ENCODE measurements at regions not wholly inside any gene's neighbourhood (a gene's known extent, or its start where the extent isn't known, plus 50 kb on each side); places are given as distances from the start of the nearest gene placed in this dataset.

- Histone ChIP-seq H3F3A (replicated peaks; ENCODE audit: low read depth) (no peaks in the 10 kb centered on the region), H3K27me3 (ENCODE audit: insufficient read depth) (no peaks in the 10 kb centered on the region), H3K4me3 (no peak overlapping the region), H4K20me1 (replicated peaks; ENCODE audit: insufficient read depth) (no peaks in the 10 kb centered on the region), H3K9me2 (ENCODE audit: insufficient read depth) (no peaks in the 10 kb centered on the region), H3K27ac (ENCODE audit: low read depth) (no peak overlapping the region), H3K36me3 (ENCODE audit: insufficient read depth) (no peaks in the 10 kb centered on the region; the same call in 1 of the 2 replicates), H3K4me1 (ENCODE audit: insufficient read depth) (no peaks in the 10 kb centered on the region), H3K4me2 (no peak overlapping the region), H2AFZ (no peak overlapping the region), H3K79me2 (replicated peaks; ENCODE audit: insufficient read depth) (no peaks in the 10 kb centered on the region)
- ATAC-seq, result no peak
- Mint-ChIP-seq H3K27me3 (ENCODE audit: insufficient read depth, low read depth, poor library complexity) (peaks cover 1% of the 10 kb centered on the region), H3K9me3 (peaks cover 91% of the 10 kb centered on the region), H3K4me3 (no peak overlapping the region), H3K4me1 (no peaks in the 10 kb centered on the region), H3K36me3 (ENCODE audit: low read depth) (peaks cover 46% of the 10 kb centered on the region), H3K27ac (no peak overlapping the region)
- no peak for TF ChIP-seq EZH2phosphoT487 (IDR thresholded peaks at IDR 0.05; ENCODE audit: unreplicated experiment)
- TF ChIP-seq, protein P1, sequence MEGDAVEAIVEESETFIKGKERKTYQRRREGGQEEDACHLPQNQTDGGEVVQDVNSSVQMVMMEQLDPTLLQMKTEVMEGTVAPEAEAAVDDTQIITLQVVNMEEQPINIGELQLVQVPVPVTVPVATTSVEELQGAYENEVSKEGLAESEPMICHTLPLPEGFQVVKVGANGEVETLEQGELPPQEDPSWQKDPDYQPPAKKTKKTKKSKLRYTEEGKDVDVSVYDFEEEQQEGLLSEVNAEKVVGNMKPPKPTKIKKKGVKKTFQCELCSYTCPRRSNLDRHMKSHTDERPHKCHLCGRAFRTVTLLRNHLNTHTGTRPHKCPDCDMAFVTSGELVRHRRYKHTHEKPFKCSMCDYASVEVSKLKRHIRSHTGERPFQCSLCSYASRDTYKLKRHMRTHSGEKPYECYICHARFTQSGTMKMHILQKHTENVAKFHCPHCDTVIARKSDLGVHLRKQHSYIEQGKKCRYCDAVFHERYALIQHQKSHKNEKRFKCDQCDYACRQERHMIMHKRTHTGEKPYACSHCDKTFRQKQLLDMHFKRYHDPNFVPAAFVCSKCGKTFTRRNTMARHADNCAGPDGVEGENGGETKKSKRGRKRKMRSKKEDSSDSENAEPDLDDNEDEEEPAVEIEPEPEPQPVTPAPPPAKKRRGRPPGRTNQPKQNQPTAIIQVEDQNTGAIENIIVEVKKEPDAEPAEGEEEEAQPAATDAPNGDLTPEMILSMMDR (conservative IDR thresholded peaks at IDR 0.05; ENCODE audit: low read depth in 2 of 2), result no peak
- DNase-seq (ENCODE audit: low spot score), result no peak
These were observed 857.9 kb downstream of the TYW1 start for GRCh38 chr7:67854221-67855178.

DNA sequence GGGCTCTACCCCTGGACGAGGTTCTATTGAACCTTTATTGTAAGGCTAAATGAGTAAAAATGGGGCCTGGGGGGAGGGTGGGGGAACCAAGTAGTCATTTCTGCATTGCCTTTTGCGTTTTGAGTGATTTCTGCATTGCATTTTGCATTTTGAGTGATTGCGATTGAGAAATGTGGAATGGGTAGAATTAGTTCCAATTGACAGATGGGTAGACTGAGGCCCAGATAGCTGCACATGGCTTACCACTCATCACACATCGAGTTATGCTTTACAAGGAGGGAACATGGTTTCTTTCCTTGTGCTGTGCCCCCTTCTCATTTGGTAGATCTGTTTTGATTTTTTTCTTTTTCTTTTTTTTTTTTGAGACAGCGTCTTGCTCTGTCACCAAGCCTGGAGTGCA lies 858.7 kb downstream of the TYW1 start:
- Histone ChIP-seq H3K9me2 (ENCODE audit: insufficient read depth) (no peaks in the 10 kb centered on the region), H3K27ac (ENCODE audit: low read depth) (no peak overlapping the region), H3K4me3 (no peak overlapping the region), H3K4me2 (no peak overlapping the region), H3K4me1 (ENCODE audit: insufficient read depth) (no peaks in the 10 kb centered on the region), H4K20me1 (replicated peaks; ENCODE audit: insufficient read depth) (no peaks in the 10 kb centered on the region), H2AFZ (no peak overlapping the region), H3K27me3 (ENCODE audit: insufficient read depth) (no peaks in the 10 kb centered on the region), H3K79me2 (replicated peaks; ENCODE audit: insufficient read depth) (no peaks in the 10 kb centered on the region), H3F3A (replicated peaks; ENCODE audit: low read depth) (no peaks in the 10 kb centered on the region), H3K36me3 (ENCODE audit: insufficient read depth) (no peaks in the 10 kb centered on the region; the same call in 1 of the 2 replicates)
- no peak overlapping the region for H3K4me3 Mint-ChIP-seq
- ATAC-seq (no peak), DNase-seq (ENCODE audit: low spot score) (no peak)
- H3K27ac Mint-ChIP-seq, result no peak overlapping the region
- H3K9me3 Mint-ChIP-seq, result peaks cover 99% of the 10 kb centered on the region
- no peaks in the 10 kb centered on the region for H3K4me1 Mint-ChIP-seq
- H3K36me3 Mint-ChIP-seq (ENCODE audit: low read depth), result peaks cover 49% of the 10 kb centered on the region
- H3K27me3 Mint-ChIP-seq (ENCODE audit: insufficient read depth, low read depth, poor library complexity), result peaks cover 1% of the 10 kb centered on the region
- no peak for TF ChIP-seq ZNF331 (CRISPR knock-in tag; IDR thresholded peaks at IDR 0.05; ENCODE audit: low read depth)
- no peak for TF ChIP-seq STAT1 (IDR thresholded peaks at IDR 0.05; ENCODE audit: unreplicated experiment)
- no peak for TF ChIP-seq ZNF462 (CRISPR knock-in tag; IDR thresholded peaks at IDR 0.05)
- TF ChIP-seq NANOG (IDR thresholded peaks at IDR 0.05; ENCODE audit: borderline replicate concordance), result no peak
- no peak for TF ChIP-seq EZH2phosphoT487 (IDR thresholded peaks at IDR 0.05; ENCODE audit: unreplicated experiment)
- TF ChIP-seq JUNB (IDR thresholded peaks at IDR 0.05; ENCODE audit: unreplicated experiment), result no peak
- TF ChIP-seq, protein P1 (conservative IDR thresholded peaks at IDR 0.05; ENCODE audit: low read depth in 2 of 2), result no peak
- no peak for TF ChIP-seq ZNF114 (CRISPR knock-in tag; IDR thresholded peaks at IDR 0.05)
- TF ChIP-seq, protein P2, sequence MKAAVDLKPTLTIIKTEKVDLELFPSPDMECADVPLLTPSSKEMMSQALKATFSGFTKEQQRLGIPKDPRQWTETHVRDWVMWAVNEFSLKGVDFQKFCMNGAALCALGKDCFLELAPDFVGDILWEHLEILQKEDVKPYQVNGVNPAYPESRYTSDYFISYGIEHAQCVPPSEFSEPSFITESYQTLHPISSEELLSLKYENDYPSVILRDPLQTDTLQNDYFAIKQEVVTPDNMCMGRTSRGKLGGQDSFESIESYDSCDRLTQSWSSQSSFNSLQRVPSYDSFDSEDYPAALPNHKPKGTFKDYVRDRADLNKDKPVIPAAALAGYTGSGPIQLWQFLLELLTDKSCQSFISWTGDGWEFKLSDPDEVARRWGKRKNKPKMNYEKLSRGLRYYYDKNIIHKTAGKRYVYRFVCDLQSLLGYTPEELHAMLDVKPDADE (IDR thresholded peaks at IDR 0.05), result no peak
